Glomerular visceral epithelial cell (primary cell): ENCODE measurements at regions not wholly inside any gene's neighbourhood (a gene's known extent, or its start where the extent isn't known, plus 50 kb on each side); places are given as distances from the start of the nearest gene placed in this dataset.

Experiments used
- DNase-seq: peaks from one replicate; pipeline ENCODE4 v3.0.0-alpha.2; 2016; ENCODE audit errors: extremely low spot score

GRCh38 chr6:95071464-95071863, 505.9 kb upstream of the MANEA start:
- no peak for DNase-seq

DNA sequence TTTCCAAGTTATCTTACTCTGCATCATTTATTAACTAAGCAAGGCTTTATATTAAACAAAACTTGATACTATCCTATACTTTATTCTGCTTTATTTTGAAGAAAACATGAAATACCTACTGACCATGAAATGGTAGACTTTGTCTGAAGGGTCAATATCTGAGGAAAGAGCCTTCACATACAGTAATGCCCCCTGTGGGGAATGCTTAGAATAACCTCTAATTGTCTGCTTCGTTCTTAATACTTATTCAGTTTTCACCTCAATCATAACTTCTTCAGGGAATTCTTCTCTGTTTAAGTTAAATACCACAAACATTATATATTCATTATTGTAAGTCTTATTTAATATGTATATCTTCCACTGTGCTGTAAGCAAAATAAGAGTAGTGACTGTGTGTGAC, 498.9 kb upstream of the MANEA start:
- DNase-seq = no peak

GRCh38 chr6:95081231-95081630, 496.1 kb upstream of the MANEA start:
- DNase-seq = no peak

DNA sequence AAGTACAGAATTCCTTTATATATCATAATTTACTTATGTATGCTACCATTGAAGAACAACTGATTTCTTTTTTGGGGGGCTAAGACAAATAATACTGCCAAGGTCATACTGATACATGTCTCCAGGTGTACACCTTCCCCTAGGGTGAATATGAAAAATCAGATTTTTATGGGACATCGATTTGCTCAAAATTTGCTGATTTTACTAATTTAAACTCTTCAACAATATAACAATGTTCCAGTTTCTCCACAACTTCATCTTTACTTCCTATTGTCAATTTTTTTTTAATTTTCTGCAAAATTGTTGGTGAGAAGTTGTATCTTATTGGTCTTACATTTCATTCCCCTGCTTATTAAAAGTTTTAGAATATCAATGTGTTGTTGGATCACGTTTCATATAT, 495.4 kb upstream of the MANEA start:
- DNase-seq = no peak

DNA sequence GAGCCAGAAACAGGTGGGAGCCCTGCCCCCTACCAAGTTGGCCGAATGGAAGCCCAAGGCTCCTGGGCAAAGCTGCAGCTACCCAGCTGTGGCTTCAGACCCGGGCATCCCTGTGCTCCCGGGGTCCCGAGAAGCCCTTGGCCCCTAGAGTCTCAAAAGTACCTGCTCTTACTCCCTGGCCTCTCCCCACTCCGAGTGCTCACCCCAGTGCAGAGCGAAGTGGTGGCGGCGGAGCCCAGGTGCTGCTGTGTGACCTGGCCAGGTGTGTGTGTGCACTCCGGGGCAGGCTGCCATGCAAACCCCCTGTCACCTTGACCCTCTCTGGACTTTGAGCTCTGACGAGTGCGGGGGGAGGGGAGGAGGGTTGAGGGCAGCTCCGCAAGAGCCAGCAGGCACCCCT, 493.8 kb upstream of the MANEA start:
- no peak for DNase-seq

DNA sequence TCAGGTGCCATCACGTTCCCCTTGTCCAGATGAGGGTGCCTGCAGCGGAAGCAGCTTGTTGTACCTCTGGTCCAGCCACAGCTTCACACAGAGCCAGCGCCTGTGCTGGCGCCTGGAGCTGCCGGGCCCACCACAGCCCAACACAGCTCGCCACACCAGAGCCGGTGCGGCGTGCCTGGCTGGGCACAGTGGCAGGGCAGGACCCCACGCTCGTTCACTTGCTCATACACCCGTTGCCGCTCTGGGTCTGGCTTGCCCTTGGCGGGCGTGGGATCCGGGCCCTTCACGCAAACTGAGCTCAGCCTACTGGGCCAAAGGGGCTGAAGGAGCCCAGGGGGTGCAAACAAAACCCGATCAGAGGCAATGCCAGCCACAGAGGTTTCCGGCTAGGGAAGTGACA, 492.5 kb upstream of the MANEA start:
- DNase-seq = no peak

GRCh38 chr6:95087394-95088097, 489.8 kb upstream of the MANEA start:
- peak; percentile 84 for DNase-seq

GRCh38 chr6:95091823-95092436, 485.4 kb upstream of the MANEA start:
- peak; percentile 58 for DNase-seq

- DNase-seq = peak; percentile 6
Measured at GRCh38 chr6:95093154-95093553, 484.2 kb upstream of the MANEA start.

DNA sequence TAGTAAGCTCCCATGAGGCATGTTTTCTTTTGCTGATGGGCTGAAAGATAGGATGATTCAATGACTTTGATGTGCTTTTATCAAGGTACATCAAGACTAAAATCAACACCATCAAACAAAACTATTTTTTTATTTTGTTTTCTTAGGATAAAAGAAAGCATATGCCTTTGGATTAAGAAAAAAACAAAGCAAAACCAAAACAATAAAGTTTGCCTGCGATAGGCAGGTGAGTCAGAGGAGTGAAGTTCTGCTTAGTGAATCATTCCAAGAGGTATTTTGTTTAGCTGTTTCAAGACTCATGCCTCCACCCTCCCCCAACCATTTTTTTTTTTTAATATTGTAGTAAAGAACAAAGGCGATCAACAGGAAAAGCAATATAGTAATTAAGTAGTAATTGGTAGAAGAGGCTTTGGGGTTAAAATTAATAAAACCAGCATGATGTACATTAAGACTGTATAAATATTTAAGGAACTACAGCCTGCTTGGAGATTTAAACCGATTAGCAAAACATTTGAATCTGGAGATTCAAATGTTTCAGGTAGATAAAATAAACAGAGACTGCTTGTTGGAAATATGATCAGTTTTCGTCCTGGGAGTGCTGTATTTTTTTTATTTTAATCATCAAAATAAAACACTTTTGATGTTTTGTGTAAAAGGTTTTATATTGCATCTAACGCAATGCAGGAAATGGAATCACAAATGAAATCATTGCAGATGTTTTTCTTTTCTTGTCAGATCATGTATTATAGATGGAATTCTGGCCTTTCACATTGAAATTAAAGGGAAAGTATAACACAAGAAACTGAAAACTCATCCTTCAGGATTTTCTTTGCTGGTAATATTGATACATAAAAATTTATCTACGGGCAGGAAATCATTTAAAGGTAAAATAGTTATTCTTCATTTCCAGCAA, 482.3 kb upstream of the MANEA start:
- DNase-seq = peak; percentile 53

- DNase-seq = no peak
Measured at GRCh38 chr6:95095855-95096254, 481.5 kb upstream of the MANEA start.

GRCh38 chr6:95099410-95099809, 477.9 kb upstream of the MANEA start:
- no peak for DNase-seq

- no peak for DNase-seq
Measured at GRCh38 chr6:95109212-95109611, 468.1 kb upstream of the MANEA start.

- DNase-seq = no peak
Measured at GRCh38 chr6:95110767-95111166, 466.6 kb upstream of the MANEA start.

DNA sequence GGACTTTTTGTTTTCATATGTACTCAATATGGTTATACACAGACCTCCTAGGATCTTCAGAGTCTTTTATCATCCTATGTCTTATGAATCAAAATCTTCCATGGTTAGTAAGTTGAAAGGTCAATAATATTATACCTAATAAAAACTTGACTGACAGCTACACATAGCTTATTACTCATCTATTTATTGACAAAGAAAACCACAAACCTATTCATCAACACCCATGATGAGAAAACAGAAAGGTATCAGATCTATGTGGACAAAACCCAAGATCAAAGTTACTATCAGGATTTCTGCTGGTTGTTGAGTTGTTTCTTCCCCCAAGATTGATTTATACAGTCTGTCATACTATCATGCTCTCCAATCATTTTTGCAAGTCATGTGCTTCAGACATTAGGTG, 460.1 kb upstream of the MANEA start:
- no peak for DNase-seq

DNA sequence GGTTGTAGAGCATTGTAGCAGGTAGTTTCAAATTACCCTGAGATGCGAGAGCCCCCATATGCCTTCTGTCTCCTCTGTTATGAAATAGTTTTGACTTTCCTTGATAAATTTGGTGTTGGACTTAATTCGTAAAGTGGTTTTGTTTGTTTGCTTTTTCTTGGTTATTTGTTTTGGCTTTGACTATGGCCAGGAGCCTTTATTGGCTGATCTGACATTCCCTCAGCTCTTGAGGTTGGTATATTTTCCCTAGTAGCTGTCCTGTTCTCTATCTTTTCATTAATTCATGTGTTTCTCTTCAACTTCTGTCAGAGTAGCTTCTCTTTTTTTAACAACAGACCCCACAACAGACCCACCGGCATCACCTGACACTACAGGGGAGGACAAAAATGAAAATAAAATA, 457.4 kb upstream of the MANEA start:
- no peak for DNase-seq

DNA sequence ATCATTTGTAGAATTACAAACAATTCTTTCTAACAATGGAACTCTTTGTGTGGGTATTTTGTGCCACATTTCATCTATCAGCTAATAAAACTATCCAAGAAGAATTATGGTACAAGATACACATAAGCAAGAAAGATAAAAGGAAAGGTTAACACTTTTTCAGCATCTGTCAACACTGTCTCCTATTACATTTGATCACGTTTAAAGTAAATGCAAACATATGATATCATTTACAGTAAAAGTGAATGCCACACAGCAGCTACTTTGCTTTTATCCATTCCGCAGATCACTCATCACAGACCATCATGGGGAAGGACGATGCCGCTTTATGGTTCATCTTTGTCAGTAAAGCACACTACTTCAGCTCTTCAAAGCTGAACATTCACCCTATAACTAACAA, 456.4 kb upstream of the MANEA start:
- no peak for DNase-seq

DNA sequence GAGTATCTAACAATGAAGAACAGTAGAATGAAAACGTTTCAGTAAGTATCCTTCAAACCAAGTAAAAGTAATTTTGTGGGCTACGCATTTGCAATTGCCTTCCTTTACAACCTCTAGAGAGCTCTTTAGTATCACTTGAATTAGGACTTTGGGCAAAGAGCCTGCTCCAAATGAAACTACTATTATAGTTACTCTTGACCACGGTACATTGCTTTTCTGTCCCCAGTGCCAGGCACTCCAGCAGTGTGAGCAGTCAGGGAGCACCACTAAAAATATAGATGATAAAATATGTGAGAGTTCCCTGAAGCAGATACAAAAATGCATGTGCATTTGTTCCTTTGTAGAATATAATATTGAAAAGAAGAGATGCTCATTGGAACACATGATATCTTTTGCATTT, 450.1 kb upstream of the MANEA start:
- DNase-seq = no peak

DNA sequence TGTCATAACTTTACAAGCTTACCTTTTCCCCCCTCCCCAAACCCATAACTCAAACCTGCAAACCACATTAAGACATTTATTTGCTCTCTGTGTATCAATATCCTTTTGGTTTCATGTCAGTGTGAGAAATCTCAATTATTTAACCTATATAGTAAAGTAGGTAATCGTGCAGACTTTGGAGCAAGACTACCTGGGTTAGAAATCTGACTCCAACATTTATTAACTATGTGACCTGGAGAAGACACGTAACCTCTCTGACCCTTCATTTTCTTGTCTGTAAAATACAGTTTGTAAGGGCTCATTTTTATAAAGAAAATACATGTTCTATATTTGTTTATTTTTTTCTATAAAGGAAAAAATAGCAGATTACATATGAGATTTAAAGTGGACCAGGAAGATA, 448.9 kb upstream of the MANEA start:
- DNase-seq = no peak

DNA sequence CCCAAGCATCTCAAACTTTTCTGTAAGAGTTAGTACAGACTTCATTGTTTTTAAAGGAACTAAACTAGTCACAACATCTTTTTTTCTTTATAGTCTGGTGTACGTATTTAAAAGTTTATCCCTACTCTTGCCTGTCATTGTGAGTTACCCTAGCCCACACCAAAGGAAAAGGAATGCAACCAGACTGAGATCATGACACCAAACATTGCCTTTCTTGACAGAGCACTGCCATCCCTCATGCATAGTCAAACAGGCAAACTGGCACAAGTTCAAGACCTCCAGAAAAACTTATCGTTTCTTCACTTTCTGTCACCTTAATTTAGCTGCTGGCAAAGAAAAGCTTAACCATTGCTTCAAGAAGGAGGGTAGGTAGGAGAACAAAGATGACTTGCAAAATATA, 448.4 kb upstream of the MANEA start:
- no peak for DNase-seq

- DNase-seq = peak; percentile 11
Measured at GRCh38 chr6:95133578-95133977, 443.8 kb upstream of the MANEA start.

GRCh38 chr6:95135182-95135581, 442.2 kb upstream of the MANEA start:
- no peak for DNase-seq

DNA sequence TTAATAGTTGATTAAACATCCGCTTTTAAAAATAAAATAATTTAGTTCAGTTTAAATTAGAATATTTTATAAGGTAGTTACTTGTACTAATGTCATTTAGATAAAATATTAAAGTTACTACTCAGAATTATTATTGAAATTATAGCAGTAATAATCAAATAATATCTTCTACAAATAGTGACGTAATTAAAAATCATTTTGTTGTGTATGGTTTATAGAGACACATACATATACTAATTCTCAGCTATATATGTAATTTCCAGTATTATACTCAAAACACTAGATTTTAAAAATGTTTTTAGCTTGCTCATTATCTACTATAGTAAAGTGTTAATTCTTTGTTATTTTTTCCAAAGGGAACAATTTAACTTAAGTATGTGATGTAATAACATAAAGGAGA, 435.2 kb upstream of the MANEA start:
- DNase-seq = no peak
